Aorta (tissue), 5 donors: ENCODE measurements at regions not wholly inside any gene's neighbourhood (a gene's known extent, or its start where the extent isn't known, plus 50 kb on each side); places are given as distances from the start of the nearest gene placed in this dataset.

Experiments
- ATAC-seq: fragments of 200-7000 bp; cut with Tn5 transposase; one replicate; pipeline ENCODE4 v1.9.1; 2022; ENCODE audit warnings: moderate library complexity; ENCODE audit not compliant: low FRiP score
- DNase-seq, 2 donors: peaks; one replicate each; pipeline ENCODE4 v3.0.0-alpha.2; 2020
- H3K27ac ChIP-seq, 2 donors: one replicate each; pipeline ENCODE4 v1.5.1; 2013; ENCODE audit warnings: low read length in 2 of 2, mild to moderate bottlenecking in 2 of 2, moderate library complexity in 2 of 2, control low read depth in 1 of 2, inconsistent platforms in 1 of 2, low read depth in 1 of 2
- H3K27me3 ChIP-seq, 2 donors: one replicate each; pipeline ENCODE4 v1.6.1; 2013; ENCODE audit warnings: control low read depth in 1 of 2, low read length in 1 of 2, mild to moderate bottlenecking in 1 of 2, moderate library complexity in 1 of 2; ENCODE audit not compliant: insufficient read depth in 2 of 2, control insufficient read depth in 1 of 2
- H3K36me3 ChIP-seq, 2 donors: one replicate each; pipeline ENCODE4 v1.6.1; 2013; ENCODE audit warnings: control low read depth in 1 of 2, low read length in 1 of 2, mild to moderate bottlenecking in 1 of 2; ENCODE audit not compliant: insufficient read depth in 2 of 2, control insufficient read depth in 1 of 2
- H3K4me1 ChIP-seq, 2 donors: one replicate each; pipeline ENCODE4 v1.6.1; 2013; ENCODE audit warnings: low read length in 2 of 2, control low read depth in 1 of 2, mild to moderate bottlenecking in 1 of 2, moderate library complexity in 1 of 2; ENCODE audit not compliant: insufficient read depth in 2 of 2, control insufficient read depth in 1 of 2
- H3K4me3 ChIP-seq, 2 donors: one replicate each; pipeline ENCODE4 v1.5.1; 2013; ENCODE audit warnings: low read length in 2 of 2, control low read depth in 1 of 2, mild to moderate bottlenecking in 1 of 2
- H3K9me3 ChIP-seq: one replicate; pipeline ENCODE4 v1.6.1; 2013; ENCODE audit warnings: mild to moderate bottlenecking, low read length; ENCODE audit not compliant: control insufficient read depth
- WGBS, 2 donors: extraction: QIAGEN DNeasy Blood & Tissue Kit; methylation state at CpG; one replicate each; pipeline ENCODE4 v1.1.7; 2013; 5-methylcytosine and 5-hydroxymethylcytosine counted together
- intact Hi-C, 2 donors: fragments of 100-400 bp; cut with DNase I; formaldehyde crosslinking; loops; one replicate each; pipeline versions ENCODE4 v1.14.2 to v1.15.0; 2022
- donor health status: healthy with polysubstance abuse.
- donor health status: Bipolar disorder and iron deficiency.
- donor health status: DM: no; HTN: no; CAD: no.
- donor health status: DM: no; HTN: no; CAD: no.
- donor health status: DM: yes; HTN: yes; CAD: no.

DNA sequence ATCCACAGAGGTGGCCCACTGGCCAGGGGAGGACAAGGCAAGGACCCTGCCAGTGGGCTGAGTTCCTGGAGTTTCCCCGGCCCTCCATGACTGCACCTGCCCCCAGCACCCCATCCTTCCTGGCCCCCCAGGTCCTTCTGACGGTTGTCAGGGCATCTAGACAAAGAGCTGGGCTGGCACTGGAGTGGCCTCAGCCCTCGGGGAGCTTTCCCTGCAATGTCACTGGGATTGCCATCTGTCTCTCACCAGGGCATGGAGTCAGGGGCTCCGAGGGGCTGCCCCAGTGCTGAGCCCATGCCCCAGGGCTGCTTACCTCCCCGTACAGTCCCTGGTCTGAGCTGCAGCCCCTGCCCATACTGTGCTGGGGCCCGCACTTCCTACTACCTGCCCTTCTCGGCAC lies 446.5 kb upstream of the MKI67 start:
- 79 to 85% methylated on average over 6 to 7 of the region's 7 CpGs for WGBS, 2 donors
- Histone ChIP-seq H3K27ac (no peak overlapping the region), H3K4me3 (no peak overlapping the region), H3K27me3 (no peaks in the 10 kb centered on the region), H3K9me3 (no peaks in the 10 kb centered on the region), H3K4me1 (no peaks in the 10 kb centered on the region), H3K36me3 (no peaks in the 10 kb centered on the region)
- ATAC-seq (no peak), DNase-seq (no peak)
- intact Hi-C loops: no loop called here

DNA sequence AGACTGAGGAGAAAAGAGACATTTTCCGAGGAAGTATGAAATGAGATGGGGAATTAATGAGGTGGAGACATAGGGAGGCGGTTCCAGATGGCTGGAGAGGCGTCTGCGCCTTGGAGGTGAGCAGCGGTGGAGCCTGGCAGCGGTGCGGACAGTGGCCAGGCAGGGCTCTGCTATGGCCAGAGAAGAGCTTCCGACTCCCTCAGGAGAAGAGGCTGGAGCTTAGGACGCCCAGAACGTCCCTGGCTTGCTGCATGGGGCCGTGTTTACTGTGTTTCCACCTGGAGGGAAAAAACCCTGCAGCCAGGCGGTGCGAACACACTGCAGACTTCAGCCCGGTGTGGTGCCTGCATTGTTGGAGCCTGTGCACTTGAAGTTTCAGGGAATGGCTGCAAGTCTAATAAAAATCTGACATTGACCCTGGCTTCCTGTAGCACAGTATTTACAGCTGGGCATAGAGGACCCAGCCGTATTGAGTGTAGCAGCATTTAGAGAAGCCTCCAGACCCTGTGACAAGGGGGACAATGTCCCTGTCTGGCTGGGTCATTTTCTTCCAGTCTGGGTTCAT lies 447.1 kb upstream of the MKI67 start:
- intact Hi-C loops: no loop called here
- no peaks in the 10 kb centered on the region for H3K27me3 ChIP-seq
- H3K27ac ChIP-seq: no peak overlapping the region
- no peaks in the 10 kb centered on the region for H3K4me1 ChIP-seq
- DNase-seq (no peak), ATAC-seq (no peak)
- H3K9me3 ChIP-seq: no peaks in the 10 kb centered on the region
- 92 to 95% methylated on average over 15 of the region's 15 CpGs for WGBS, 2 donors
- no peak overlapping the region for H3K4me3 ChIP-seq
- H3K36me3 ChIP-seq: no peaks in the 10 kb centered on the region

DNA sequence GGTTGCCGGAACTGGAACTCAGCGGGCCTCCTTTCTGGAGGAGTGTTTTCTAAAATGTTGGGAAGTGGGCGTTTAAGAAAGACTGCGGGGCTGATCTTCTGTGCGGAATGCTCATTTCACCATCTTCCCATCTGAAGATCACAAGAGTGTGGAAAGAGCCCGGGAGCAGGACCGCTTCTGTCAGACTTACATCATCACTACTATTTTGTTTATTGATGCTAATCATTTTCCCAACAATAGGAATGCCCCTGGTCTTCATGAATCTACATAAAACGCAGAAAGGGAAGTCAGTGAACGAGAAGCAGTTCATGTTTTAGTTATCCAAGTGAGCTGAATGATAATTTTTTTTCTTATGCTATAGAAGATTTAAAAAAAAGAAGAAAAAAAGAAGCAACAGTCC lies 447.8 kb upstream of the MKI67 start:
- H3K4me1 ChIP-seq: no peaks in the 10 kb centered on the region
- 94 to 98% methylated on average over 9 of the region's 9 CpGs for WGBS, 2 donors
- DNase-seq (no peak), ATAC-seq (no peak)
- H3K27me3 ChIP-seq: no peaks in the 10 kb centered on the region
- intact Hi-C loops: no loop called here
- no peak overlapping the region for H3K27ac ChIP-seq
- no peaks in the 10 kb centered on the region for H3K9me3 ChIP-seq
- no peak overlapping the region for H3K4me3 ChIP-seq
- no peaks in the 10 kb centered on the region for H3K36me3 ChIP-seq

DNA sequence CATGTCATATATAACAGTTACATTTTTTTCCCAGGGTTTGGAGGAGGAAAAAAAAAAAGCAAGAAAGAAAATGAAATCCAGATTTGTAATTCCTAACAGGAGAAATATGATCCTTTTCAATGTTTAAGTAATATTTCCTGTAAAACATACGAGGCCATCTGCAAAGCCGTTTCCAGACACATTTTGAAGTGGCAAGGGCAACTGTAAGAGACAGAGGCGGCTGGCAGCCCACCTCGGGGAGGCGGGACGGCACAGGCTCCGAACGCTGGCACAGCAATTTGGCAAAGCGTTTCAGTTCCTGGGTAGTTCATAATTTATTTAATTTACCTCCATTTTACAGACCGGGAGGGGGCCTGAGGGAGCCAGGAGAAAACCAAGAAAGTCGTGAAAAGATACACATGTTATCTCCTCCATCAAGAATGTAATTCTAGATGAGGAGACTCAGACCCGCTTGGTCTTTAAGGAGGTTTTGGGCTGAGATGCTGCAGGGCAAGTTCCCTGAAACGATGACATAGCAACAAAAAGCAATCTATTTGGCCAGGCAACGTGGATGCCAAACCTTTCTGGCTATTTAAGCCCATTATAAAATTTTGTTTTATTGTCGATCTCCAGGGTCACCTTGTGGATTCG lies 448.5 kb upstream of the MKI67 start:
- ATAC-seq (no peak), DNase-seq (no peak)
- intact Hi-C loops: no loop called here
- Histone ChIP-seq H3K4me3 (no peak overlapping the region), H3K4me1 (no peaks in the 10 kb centered on the region), H3K27me3 (no peaks in the 10 kb centered on the region), H3K36me3 (no peaks in the 10 kb centered on the region), H3K27ac (no peak overlapping the region), H3K9me3 (no peaks in the 10 kb centered on the region)
- WGBS, 2 donors: 36 to 37% methylated on average over 16 of the region's 16 CpGs

DNA sequence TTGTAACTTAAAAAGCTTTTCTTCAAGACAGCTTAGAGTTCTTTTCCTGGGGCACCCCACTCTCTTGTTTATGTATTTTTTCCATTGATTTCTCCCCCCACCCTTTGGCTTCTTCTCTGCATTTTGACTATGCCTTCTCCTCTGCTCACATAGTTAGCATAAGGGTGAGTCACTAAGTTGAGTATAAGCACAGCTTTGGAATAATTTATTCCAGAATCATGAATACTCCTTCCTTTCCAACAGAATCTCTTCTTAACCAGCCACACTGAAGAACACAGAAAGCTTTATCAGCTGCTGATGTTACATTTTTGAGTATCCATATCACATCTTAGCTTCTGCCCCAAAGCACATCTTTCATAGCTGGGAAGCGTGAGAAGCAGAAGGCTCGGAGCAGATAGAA lies 449.5 kb upstream of the MKI67 start:
- no peak overlapping the region for H3K27ac ChIP-seq
- H3K4me3 ChIP-seq: no peak overlapping the region
- WGBS, 2 donors: 96 to 97% methylated on average over 2 of the region's 2 CpGs
- H3K36me3 ChIP-seq: no peaks in the 10 kb centered on the region
- no peak for DNase-seq
- intact Hi-C loops: no loop called here
- no peaks in the 10 kb centered on the region for H3K27me3 ChIP-seq
- H3K9me3 ChIP-seq: no peaks in the 10 kb centered on the region
- no peaks in the 10 kb centered on the region for H3K4me1 ChIP-seq
- ATAC-seq: no peak

DNA sequence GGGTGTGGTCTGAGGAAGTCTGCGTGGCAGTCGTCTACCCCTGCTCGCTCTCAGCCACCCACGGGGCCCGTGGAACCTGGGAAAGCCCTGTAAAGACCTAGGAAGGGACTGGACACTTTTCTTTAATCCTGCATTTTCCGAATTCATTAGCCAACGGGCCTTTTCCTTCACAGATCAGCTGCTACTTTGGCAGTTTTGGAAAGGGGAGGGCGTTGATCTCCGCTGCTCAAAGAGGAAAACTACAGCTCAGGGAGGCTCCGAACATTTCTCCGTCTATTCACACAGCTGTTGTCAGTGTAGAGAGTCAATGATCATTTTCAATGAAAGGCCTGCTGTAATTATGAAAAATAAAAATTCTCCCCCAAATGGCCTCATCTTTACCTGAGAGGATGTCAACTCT lies 450.1 kb upstream of the MKI67 start:
- H3K4me3 ChIP-seq: no peak overlapping the region
- H3K36me3 ChIP-seq: no peaks in the 10 kb centered on the region
- H3K27ac ChIP-seq: no peak overlapping the region
- intact Hi-C loops: no loop called here
- DNase-seq: no peak
- no peaks in the 10 kb centered on the region for H3K9me3 ChIP-seq
- no peaks in the 10 kb centered on the region for H3K4me1 ChIP-seq
- no peak for ATAC-seq
- 96% methylated on average over 11 of the region's 11 CpGs for WGBS, 2 donors
- no peaks in the 10 kb centered on the region for H3K27me3 ChIP-seq

DNA sequence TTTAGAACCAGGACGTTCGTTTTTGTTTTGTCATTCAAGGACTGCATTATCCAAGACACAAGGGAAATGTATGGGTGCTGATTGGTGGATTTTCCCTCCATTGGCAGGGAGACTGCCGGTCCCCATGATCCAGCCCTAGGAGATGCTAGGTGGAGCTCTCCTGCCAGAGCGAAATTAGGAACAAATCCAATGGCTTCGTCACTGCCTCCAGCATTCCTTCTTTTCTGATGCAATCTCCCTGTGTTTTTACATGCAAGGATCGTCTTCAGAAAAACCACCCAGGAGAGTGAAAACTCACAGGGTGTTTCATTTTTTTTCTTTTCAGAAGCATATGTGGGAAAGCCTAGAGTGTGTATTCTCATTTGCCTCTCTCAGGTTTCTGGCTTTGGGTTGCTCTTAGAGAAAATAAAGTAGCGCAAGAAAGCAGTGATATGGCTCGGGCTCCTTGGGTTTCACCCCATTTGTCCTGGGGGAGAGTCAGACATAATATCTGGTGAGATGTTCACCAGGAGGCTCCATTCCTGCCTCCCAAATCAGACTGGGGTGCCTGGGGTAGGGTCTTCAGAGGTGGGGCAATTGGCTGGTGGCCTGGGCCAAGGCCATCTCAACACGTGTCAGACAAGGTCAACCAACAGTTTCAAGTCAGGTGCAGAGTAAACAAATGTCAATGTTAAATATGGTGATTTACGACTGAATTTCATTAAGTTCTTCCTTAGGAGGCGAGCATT lies 450.9 kb upstream of the MKI67 start:
- no peaks in the 10 kb centered on the region for H3K9me3 ChIP-seq
- no peaks in the 10 kb centered on the region for H3K27me3 ChIP-seq
- no peak overlapping the region for H3K4me3 ChIP-seq
- 82 to 83% methylated on average over 11 of the region's 11 CpGs for WGBS, 2 donors
- no peaks in the 10 kb centered on the region for H3K36me3 ChIP-seq
- ATAC-seq (no peak), DNase-seq (no peak)
- H3K4me1 ChIP-seq: no peaks in the 10 kb centered on the region
- no peak overlapping the region for H3K27ac ChIP-seq
- intact Hi-C loops: no loop called here

DNA sequence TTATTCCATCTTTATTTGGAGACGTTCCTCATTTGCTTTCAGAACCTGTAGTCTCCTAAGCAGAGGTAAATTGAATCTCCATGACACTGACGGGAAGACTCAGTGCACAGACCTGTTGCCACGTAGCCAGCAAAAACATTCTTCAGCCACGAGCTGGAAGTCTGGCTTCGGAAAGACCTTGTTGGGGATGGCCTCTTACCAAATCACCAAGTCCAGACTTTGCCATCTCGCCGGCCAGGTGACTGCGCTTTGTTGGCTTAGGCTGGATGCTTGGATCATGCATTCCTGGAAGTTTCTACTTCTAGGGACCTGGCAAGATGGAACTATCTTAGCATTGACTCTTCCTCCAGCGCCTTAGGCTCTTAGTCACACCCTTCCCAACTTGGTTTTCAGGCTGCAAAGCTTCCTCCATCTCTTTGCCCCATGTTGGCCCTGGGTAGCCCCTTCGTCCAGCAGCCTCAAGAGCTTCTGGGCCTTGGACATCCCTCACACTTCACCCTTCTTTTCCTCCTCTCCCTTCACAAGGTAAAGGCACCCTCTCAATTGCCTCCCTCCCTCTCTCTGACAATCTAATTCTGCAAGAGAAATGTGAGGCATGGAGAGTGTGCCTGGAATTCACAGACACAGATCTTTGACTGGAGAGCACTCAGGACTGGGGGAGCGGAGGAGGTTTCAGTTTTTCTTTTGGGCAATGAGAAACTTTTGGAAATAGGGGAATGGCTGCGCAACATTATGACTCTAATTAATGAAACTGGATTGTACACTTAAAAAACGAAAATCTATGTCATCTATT lies 451.9 kb upstream of the MKI67 start:
- intact Hi-C loops: no loop called here
- no peaks in the 10 kb centered on the region for H3K4me1 ChIP-seq
- 85 to 87% methylated on average over 13 of the region's 13 CpGs for WGBS, 2 donors
- ATAC-seq (no peak), DNase-seq (no peak)
- no peak overlapping the region for H3K4me3 ChIP-seq
- H3K27ac ChIP-seq: no peak overlapping the region
- no peaks in the 10 kb centered on the region for H3K36me3 ChIP-seq
- H3K27me3 ChIP-seq: no peaks in the 10 kb centered on the region
- no peaks in the 10 kb centered on the region for H3K9me3 ChIP-seq
